ENCODE measurements at regions not wholly inside any gene's neighbourhood (a gene's known extent, or its start where the extent isn't known, plus 50 kb on each side); places are given as distances from the start of the nearest gene placed in this dataset.
A peak's percentile ranks its signal among the peaks of the same experiment; 100 is the strongest.

GRCh38 chr7:66522518-66522917 lies 106.2 kb upstream of the KCTD7 start:
- ATAC-seq (peak; percentile 83), FAIRE-seq (no peak), DNase-seq (ENCODE audit: low read depth, low spot score) (no peak)
- Histone ChIP-seq H3K79me2 (ENCODE audit: control insufficient read depth, insufficient read depth, low read length) (no peaks in the 10 kb centered on the region), H3K4me1 (ENCODE audit: control insufficient read depth, insufficient read depth, low read length) (no peaks in the 10 kb centered on the region), H3K27me3 (replicated peaks in 1 of 2; ENCODE audit: control insufficient read depth in 2 of 2, insufficient read depth in 2 of 2, low read length in 1 of 2) (no peaks in the 10 kb centered on the region), H2AFZ (ENCODE audit: control insufficient read depth, low read depth, low read length) (no peak overlapping the region), H3K9ac (ENCODE audit: control insufficient read depth, insufficient read depth, low read length) (no peak overlapping the region), H3K4me2 (ENCODE audit: control insufficient read depth, insufficient read depth) (no peak overlapping the region), H3K4me3 (no peak overlapping the region), H3K27ac (ENCODE audit: control insufficient read depth, insufficient read depth) (no peak overlapping the region), H3K36me3 (ENCODE audit: control insufficient read depth in 2 of 2, insufficient read depth in 2 of 2, low read length in 1 of 2) (no peaks in the 10 kb centered on the region), H4K20me1 (ENCODE audit: control insufficient read depth, insufficient read depth) (no peaks in the 10 kb centered on the region; the same call in 1 of the 2 replicates), H3K9me3 (replicated peaks; ENCODE audit: control insufficient read depth, insufficient read depth, low read length) (no peaks in the 10 kb centered on the region)
- ChIA-PET SMC1A (ENCODE audit: uncharacterized antibody, unreplicated experiment) (interaction anchor here (1.0 kb wide), 1 partner anchor 263 kb away, joined by 3 read pairs; no protein-coding TSS in a partner anchor), CTCF (interaction anchor here (0.6 kb wide), 1 partner anchor 133 kb away, joined by 6 read pairs; no protein-coding TSS in a partner anchor), RAD21 (ENCODE audit: unreplicated experiment) (no interaction called here), POLR2A (no interaction called here)
- BruUV-seq (replicated peaks): no TSS peak
- intact Hi-C loops (cut with micrococcal nuclease; ENCODE audit: unreplicated experiment) (no loop called here), in situ Hi-C loops (cut with MboI) (no loop called here)
- 46% methylated on average over 3 of the region's 3 CpGs for WGBS (ENCODE audit: insufficient coverage, insufficient replicate concordance, low lambda C conversion rate, missing lambda C conversion rate)
- TF ChIP-seq BHLHE40 (IDR thresholded peaks at IDR 0.05; ENCODE audit: borderline replicate concordance in 1 of 2, low read depth in 2 of 2, low read length in 1 of 2) (no peak), CREB1 (IDR thresholded peaks at IDR 0.05; ENCODE audit: low read depth) (no peak), SUZ12 (IDR thresholded peaks at IDR 0.05; ENCODE audit: unreplicated experiment) (no peak), USF2 (IDR thresholded peaks at IDR 0.05; ENCODE audit: borderline replicate concordance, low read depth, low read length) (no peak), ZBTB33 (IDR thresholded peaks at IDR 0.05) (no peak), JUNB (IDR thresholded peaks at IDR 0.05) (no peak), SP1 (IDR thresholded peaks at IDR 0.05; ENCODE audit: low read depth, low read length) (no peak), SPI1 (IDR thresholded peaks at IDR 0.05; ENCODE audit: borderline replicate concordance, insufficient read depth, low read depth, low read length) (no peak), RAD21 (IDR thresholded peaks at IDR 0.05; ENCODE audit: insufficient read depth, low read depth, low read length) (peak; percentile 42), SIN3A (IDR thresholded peaks at IDR 0.05; ENCODE audit: low read depth, low read length) (no peak), MTA3 (IDR thresholded peaks at IDR 0.05; ENCODE audit: borderline replicate concordance, low read length) (no peak), DPF2 (IDR thresholded peaks at IDR 0.05) (no peak), PAX5 (IDR thresholded peaks at IDR 0.05; ENCODE audit: borderline replicate concordance, low read depth, low read length) (no peak), PBX3 (IDR thresholded peaks at IDR 0.05; ENCODE audit: insufficient replicate concordance, low read depth, low read length) (no peak)
- TF ChIP-seq, protein P1, sequence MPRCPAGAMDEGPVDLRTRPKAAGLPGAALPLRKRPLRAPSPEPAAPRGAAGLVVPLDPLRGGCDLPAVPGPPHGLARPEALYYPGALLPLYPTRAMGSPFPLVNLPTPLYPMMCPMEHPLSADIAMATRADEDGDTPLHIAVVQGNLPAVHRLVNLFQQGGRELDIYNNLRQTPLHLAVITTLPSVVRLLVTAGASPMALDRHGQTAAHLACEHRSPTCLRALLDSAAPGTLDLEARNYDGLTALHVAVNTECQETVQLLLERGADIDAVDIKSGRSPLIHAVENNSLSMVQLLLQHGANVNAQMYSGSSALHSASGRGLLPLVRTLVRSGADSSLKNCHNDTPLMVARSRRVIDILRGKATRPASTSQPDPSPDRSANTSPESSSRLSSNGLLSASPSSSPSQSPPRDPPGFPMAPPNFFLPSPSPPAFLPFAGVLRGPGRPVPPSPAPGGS (IDR thresholded peaks at IDR 0.05; ENCODE audit: borderline replicate concordance, insufficient read depth, low read depth, low read length, poor library complexity, severe bottlenecking): peak; percentile 11
- TF ChIP-seq, protein P2, sequence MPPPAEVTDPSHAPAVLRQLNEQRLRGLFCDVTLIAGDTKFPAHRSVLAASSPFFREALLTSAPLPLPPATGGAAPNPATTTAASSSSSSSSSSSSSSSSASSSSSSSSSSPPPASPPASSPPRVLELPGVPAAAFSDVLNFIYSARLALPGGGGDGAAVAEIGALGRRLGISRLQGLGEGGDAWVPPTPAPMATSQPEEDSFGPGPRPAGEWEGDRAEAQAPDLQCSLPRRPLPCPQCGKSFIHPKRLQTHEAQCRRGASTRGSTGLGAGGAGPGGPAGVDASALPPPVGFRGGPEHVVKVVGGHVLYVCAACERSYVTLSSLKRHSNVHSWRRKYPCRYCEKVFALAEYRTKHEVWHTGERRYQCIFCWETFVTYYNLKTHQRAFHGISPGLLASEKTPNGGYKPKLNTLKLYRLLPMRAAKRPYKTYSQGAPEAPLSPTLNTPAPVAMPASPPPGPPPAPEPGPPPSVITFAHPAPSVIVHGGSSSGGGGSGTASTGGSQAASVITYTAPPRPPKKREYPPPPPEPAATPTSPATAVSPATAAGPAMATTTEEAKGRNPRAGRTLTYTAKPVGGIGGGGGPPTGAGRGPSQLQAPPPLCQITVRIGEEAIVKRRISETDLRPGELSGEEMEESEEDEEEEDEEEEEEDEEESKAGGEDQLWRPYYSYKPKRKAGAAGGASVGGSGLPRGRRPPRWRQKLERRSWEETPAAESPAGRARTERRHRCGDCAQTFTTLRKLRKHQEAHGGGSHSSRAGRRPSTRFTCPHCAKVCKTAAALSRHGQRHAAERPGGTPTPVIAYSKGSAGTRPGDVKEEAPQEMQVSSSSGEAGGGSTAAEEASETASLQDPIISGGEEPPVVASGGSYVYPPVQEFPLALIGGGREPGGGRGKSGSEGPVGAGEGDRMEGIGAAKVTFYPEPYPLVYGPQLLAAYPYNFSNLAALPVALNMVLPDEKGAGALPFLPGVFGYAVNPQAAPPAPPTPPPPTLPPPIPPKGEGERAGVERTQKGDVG (CRISPR knock-in tag; IDR thresholded peaks at IDR 0.05): no peak

All from GM12878 (cell line).